ENCODE measurements at regions not wholly inside any gene's neighbourhood (a gene's known extent, or its start where the extent isn't known, plus 50 kb on each side); places are given as distances from the start of the nearest gene placed in this dataset. TPM values are rescaled to one million over a fixed set of nuclear protein-coding genes. Genes with fewer than 3 reads are reported as not detected.

DNA sequence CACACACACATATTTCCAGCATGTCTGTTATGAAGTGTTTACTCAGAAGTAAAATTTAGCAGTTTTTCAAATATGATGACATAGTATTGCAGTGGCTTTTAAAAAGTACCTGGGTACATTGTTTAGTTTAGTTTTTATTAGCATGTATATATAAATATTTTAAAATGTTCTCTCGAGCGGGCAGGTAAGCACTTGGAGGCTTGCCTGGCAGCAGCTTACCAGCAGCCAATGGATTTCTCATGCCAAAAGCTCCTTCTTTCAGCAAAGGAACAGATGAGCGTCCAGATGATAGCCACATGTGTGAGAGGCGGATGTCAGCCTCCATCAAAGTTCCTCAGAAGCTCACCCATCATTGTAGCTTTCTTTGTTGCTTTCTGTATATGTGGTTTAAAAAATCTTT lies 57.2 kb upstream of the LRIG3 start:
- Histone ChIP-seq H3K27me3 (ENCODE audit: insufficient read depth, low read length) (no peaks in the 10 kb centered on the region), H3K9me3 (ENCODE audit: low read depth, low read length) (no peaks in the 10 kb centered on the region), H3K4me1 (ENCODE audit: insufficient read depth, low read length) (no peaks in the 10 kb centered on the region), H3K36me3 (ENCODE audit: insufficient read depth, low read length) (no peaks in the 10 kb centered on the region), H3K4me2 (ENCODE audit: insufficient read depth, low read length) (no peak overlapping the region), H3K4me3 (ENCODE audit: insufficient read depth, low read length) (no peak overlapping the region), H3K27ac (ENCODE audit: low read depth, low read length) (no peak overlapping the region), H4K20me1 (ENCODE audit: insufficient read depth, low read length) (no peaks in the 10 kb centered on the region), H2AFZ (ENCODE audit: low read length) (no peak overlapping the region), H3K79me2 (ENCODE audit: insufficient read depth, low read length) (no peaks in the 10 kb centered on the region)
- TF ChIP-seq, protein P1, sequence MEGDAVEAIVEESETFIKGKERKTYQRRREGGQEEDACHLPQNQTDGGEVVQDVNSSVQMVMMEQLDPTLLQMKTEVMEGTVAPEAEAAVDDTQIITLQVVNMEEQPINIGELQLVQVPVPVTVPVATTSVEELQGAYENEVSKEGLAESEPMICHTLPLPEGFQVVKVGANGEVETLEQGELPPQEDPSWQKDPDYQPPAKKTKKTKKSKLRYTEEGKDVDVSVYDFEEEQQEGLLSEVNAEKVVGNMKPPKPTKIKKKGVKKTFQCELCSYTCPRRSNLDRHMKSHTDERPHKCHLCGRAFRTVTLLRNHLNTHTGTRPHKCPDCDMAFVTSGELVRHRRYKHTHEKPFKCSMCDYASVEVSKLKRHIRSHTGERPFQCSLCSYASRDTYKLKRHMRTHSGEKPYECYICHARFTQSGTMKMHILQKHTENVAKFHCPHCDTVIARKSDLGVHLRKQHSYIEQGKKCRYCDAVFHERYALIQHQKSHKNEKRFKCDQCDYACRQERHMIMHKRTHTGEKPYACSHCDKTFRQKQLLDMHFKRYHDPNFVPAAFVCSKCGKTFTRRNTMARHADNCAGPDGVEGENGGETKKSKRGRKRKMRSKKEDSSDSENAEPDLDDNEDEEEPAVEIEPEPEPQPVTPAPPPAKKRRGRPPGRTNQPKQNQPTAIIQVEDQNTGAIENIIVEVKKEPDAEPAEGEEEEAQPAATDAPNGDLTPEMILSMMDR (IDR thresholded peaks at IDR 0.05; ENCODE audit: extremely low read depth, low read depth, low read length) = no peak
- DNase-seq (ENCODE audit: insufficient read length, low spot score, missing footprints) = no peak

DNA sequence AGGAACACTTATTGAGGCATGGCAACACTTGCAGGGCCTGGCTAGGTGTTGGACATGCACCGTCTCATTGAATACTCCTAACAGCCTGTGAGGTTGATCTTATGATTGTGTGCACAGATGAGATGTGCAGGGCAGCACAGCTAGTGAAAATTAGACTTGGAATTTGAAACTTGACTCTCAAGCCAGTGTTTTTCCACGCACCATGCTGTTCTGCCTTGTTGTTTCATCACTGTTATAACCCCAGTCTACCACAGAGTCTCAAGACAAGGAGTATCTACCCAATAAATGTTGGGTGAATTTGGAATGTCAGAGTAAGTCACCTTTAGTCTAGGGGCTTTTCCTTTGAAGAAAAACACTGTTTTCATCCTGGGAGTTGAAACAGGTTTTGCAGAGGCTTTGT lies 55.8 kb upstream of the LRIG3 start:
- no peak overlapping the region for H3K27ac ChIP-seq (ENCODE audit: low read depth, low read length)
- no peaks in the 10 kb centered on the region for H3K79me2 ChIP-seq (ENCODE audit: insufficient read depth, low read length)
- no peak overlapping the region for H2AFZ ChIP-seq (ENCODE audit: low read length)
- H3K4me3 ChIP-seq (ENCODE audit: insufficient read depth, low read length) = no peak overlapping the region
- no peaks in the 10 kb centered on the region for H4K20me1 ChIP-seq (ENCODE audit: insufficient read depth, low read length)
- TF ChIP-seq, protein P1 (IDR thresholded peaks at IDR 0.05; ENCODE audit: extremely low read depth, low read depth, low read length) = no peak
- no peak overlapping the region for H3K4me2 ChIP-seq (ENCODE audit: insufficient read depth, low read length)
- DNase-seq (ENCODE audit: insufficient read length, low spot score, missing footprints) = no peak
- no peaks in the 10 kb centered on the region for H3K27me3 ChIP-seq (ENCODE audit: insufficient read depth, low read length)
- no peaks in the 10 kb centered on the region for H3K9me3 ChIP-seq (ENCODE audit: low read depth, low read length)
- no peaks in the 10 kb centered on the region for H3K36me3 ChIP-seq (ENCODE audit: insufficient read depth, low read length)
- no peaks in the 10 kb centered on the region for H3K4me1 ChIP-seq (ENCODE audit: insufficient read depth, low read length)

Small RNAs in the stretch of these regions (small RNA-seq; reads per million reads assigned to genes)
- not detected for gene RNU6-279P
- not detected for gene RNU6-871P

All from osteoblast (primary cell).